Panc1 (cell line): ENCODE measurements at regions not wholly inside any gene's neighbourhood (a gene's known extent, or its start where the extent isn't known, plus 50 kb on each side); places are given as distances from the start of the nearest gene placed in this dataset.

Source experiments
- CTCF ChIP-seq: fragments of 450-650 bp; IDR thresholded peaks from 2 replicates; pipeline ENCODE4 v1.5.1; 2017; ENCODE audit warnings: mild to moderate bottlenecking
- POLR2AphosphoS5 ChIP-seq: IDR thresholded peaks from 2 replicates; pipeline ENCODE4 v1.6.1; 2012; ENCODE audit warnings: mild to moderate bottlenecking, low read depth, low read length, moderate library complexity
- REST ChIP-seq, 2 experiments: IDR thresholded peaks; 2 replicates each; pipeline ENCODE4 v1.6.1; 2011 to 2012; ENCODE audit warnings: low read depth in 2 of 2, control low read depth in 1 of 2, low read length in 1 of 2, mild to moderate bottlenecking in 1 of 2, moderate library complexity in 1 of 2; ENCODE audit not compliant: insufficient read depth in 1 of 2
- SIN3A ChIP-seq: IDR thresholded peaks from 2 replicates; pipeline ENCODE4 v1.6.1; 2012; ENCODE audit warnings: low read depth, mild to moderate bottlenecking, low read length, moderate library complexity, borderline replicate concordance; ENCODE audit not compliant: insufficient read depth
- TCF7L2 ChIP-seq: IDR thresholded peaks from 2 replicates; pipeline ENCODE4 v1.6.1; 2011; ENCODE audit warnings: mild to moderate bottlenecking, low read depth, low read length, inconsistent platforms

- no peak for TF ChIP-seq CTCF
- TF ChIP-seq TCF7L2: no peak
- no peak for TF ChIP-seq REST (IDR thresholded peaks at IDR 0.05; ENCODE audit: insufficient read depth in 1 of 2, low read depth in 2 of 2, low read length in 1 of 2)
- no peak for TF ChIP-seq POLR2AphosphoS5
- no peak for TF ChIP-seq SIN3A
These were observed 115.0 kb upstream of the SLIT3 start for GRCh38 chr5:169415948-169416347.
